Erythroblast (primary cell): ENCODE measurements at regions not wholly inside any gene's neighbourhood (a gene's known extent, or its start where the extent isn't known, plus 50 kb on each side); places are given as distances from the start of the nearest gene placed in this dataset.

Experiments
- GATA1 ChIP-seq: IDR thresholded peaks from 2 replicates; pipeline ENCODE4 v1.6.1; 2011; ENCODE audit warnings: low read depth, mild to moderate bottlenecking, control low read depth, low read length, moderate library complexity
- POLR2A ChIP-seq: IDR thresholded peaks from 2 replicates; pipeline ENCODE4 v1.6.1; 2011; ENCODE audit warnings: mild to moderate bottlenecking, low read length

- no peak for TF ChIP-seq POLR2A
- no peak for TF ChIP-seq GATA1
These were observed 69.5 kb upstream of the ZC3H12C start for GRCh38 chr11:110023711-110024110.
